HG03378 (cell line): ENCODE measurements at regions not wholly inside any gene's neighbourhood (a gene's known extent, or its start where the extent isn't known, plus 50 kb on each side); places are given as distances from the start of the nearest gene placed in this dataset.

Experiments
- ATAC-seq: cut with Tn5 transposase; IDR thresholded peaks from one replicate; pipeline ENCODE4 v1.9.1; 2021; ENCODE audit warnings: mild to moderate bottlenecking, moderate library complexity; ENCODE audit not compliant: unreplicated experiment

- ATAC-seq = no peak
These were observed 468.1 kb downstream of the IPMK start for GRCh38 chr10:57799625-57800024.

DNA sequence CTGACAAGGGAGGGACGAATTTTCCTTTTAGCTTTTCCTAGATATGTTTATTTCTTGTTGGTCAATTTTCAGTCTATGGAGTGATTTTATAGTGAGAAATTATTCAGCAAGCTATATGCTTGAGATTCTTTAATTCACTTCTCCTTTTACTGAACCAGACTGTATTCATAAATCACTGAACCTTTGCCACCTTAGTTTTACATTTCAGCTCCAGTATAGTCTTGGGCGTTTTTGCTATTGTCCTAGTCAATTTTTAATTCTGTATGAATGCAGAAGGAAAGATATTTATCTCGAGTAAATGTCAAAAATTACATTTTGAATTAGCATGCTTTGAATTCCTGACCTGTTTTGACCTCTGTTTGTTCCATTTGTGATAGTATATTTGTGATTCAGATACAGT lies 468.9 kb downstream of the IPMK start:
- no peak for ATAC-seq

DNA sequence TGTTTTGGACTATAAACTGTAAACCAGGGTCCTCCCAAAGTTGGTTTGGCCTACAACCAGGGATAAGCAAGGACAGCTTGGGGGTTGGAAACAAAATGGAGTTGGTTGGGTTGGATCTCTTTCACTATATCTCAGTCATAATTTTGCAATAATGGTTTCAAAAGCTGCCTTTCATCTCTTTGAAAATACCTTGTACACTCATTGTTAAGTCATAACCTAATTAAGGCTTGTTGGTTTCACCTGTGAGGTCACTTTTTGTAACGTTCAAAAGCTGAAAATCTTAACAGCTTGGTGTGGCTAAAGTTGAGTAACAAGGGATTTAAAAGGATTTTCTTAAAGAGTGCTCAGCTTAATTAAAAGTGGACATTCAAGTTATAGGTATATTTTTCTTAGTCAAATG lies 476.1 kb downstream of the IPMK start:
- ATAC-seq = no peak

DNA sequence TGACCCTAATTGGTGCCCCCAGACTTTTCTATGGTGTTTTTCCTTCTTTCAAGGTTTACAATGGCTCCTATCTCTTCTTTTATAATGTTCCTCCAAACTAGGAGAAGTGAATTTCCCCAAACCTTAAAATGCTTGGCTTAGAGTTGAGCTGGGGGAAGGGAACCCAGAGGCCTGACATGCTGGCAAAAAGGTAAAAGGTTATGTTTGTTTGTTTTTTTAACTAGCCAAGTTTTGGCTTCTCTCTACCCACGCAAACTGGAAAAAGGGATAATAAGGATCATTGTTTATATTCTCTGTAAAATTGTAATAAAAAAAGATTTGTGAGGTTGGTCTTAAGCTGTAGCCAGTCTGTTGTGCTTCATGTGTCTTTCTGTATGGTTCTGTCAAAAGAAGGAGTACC lies 477.0 kb downstream of the IPMK start:
- no peak for ATAC-seq

DNA sequence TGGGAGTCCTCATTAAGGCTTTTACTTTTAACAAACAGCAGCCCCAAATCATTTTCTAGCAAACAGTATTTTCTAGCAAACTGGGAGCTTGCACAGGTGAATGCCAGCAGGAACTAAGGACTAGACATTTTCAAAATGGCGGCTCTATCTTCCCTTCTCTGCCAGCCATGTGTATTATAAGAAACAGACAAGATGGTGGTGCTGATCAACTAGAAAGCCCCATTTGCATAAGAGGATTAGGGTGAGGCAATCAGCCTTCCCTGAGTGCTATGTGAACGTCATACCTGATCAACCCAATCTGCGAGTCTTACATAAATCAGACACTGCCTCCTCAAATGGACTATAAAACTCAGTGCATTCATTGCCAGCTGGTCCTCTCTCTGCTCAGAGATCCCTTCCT lies 479.6 kb downstream of the IPMK start:
- ATAC-seq = no peak

- ATAC-seq = no peak
These were observed 480.6 kb downstream of the IPMK start for GRCh38 chr10:57786850-57787750.

GRCh38 chr10:57786331-57786730 lies 481.4 kb downstream of the IPMK start:
- ATAC-seq = no peak

- ATAC-seq = no peak
These were observed 482.1 kb downstream of the IPMK start for GRCh38 chr10:57785546-57785945.

- no peak for ATAC-seq
These were observed 482.6 kb downstream of the IPMK start for GRCh38 chr10:57785068-57785467.

DNA sequence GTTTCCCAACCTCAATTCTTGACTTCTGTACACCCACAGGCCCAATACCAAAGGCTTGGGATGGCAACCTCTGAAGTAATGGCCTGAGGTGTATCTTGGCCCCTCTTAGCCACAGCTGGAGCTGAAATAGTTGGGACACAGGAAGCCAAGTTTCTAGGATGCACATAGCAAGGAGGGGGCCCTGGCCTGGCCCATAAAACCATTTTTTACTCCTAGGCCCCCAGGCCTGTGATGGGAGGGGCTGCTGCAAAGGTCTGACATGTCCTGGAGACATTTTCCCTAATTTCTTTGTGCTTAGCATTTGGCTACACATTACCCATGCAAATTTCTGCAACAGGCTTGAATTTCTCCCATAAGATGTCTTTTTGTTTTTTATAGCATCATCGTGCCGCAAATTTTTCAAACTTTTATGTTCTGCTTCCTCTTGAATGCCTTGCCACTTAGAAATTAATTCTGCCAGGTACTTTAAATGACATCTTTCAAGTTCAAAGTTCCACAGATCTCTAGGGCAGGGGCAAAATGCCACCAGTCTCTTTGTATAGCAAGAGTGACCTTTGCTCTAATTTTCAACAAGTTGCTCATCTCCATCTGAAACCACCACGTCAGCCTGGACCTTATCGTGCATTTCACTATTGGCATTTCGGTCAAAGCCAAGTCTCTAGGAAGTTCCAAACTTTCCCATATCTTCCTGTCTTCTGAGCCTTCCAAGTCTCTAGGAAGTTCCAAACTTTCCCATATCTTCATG lies 490.8 kb downstream of the IPMK start:
- no peak for ATAC-seq

DNA sequence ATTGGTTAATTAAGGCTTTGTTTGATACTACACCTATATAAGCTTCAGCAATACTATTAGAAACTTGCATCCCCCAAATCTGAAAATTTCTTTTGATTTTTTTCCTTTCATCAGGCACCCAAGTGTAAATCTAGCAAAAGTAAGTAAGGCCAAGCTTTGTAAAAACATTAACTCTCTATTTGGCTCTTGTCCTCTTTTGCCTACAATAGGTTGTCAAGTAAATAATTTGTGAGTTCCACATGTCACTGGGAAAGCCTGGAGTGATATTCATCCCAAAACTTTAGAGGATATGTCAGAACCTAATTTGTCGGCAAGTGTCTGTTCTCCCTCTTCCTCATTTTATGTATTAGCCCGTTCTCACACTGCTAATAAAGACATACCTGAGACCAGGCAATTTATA lies 492.4 kb downstream of the IPMK start:
- ATAC-seq = no peak

GRCh38 chr10:57769298-57769697 lies 498.4 kb downstream of the IPMK start:
- no peak for ATAC-seq

- ATAC-seq = no peak
These were observed 507.9 kb downstream of the IPMK start for GRCh38 chr10:57759777-57760176.

DNA sequence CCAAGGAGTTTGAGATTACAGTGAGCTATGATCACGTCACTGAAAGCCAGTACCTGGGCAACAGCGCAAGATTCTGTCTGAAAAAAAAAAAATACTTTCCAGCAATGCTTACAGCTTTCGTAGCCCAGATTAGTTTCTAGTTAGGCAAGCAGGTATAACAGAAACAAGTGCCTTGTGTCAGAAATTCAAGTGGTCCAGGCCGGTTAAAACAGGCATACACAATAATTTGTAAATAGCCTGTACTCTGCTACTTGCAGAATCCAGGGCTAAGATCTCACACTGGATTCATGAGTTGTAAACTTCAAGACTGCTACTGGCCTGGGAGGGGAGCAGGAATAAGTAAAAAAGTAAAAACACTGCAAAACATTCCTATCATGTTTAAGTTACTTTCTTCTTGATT lies 512.9 kb downstream of the IPMK start:
- no peak for ATAC-seq

- ATAC-seq = no peak
These were observed 524.0 kb downstream of the IPMK start for GRCh38 chr10:57743711-57744110.

DNA sequence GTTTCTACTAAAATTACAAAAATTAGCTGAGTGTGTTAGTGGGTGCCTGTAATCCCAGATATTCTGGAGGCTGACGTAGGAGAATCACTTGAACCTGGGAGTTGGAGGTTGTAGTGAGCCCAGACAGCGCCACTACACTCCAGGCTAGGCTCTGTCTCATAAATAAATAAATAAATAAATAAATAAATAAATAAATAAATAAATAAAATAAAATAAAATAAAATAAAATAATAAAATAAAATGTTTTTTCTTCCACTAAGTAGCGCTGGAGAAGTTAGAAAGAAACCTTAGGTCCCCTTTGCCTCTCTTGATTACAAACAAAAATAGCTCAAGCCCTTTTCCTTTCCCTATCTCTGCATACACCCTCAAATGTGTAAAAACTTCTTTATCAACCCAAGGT lies 525.9 kb downstream of the IPMK start:
- no peak for ATAC-seq

DNA sequence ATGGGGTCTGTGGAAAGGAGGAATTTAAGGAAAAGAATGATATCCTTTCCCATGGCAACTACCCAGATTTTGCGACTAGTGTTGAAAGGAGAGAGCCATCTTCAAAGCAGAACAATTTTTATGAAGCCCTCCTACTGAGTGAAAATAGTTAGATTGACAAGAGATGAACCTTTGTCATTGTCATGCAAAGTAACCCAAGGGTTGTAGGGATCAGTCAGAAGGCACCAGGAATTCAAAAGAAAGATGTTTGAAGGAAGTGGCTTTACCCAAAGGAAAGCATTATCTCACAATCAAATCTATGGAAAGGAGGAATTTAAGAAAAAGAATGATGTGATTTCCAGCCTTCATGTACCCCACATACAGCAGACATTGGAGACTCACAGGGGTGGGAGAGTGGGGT lies 544.4 kb downstream of the IPMK start:
- no peak for ATAC-seq

- ATAC-seq = no peak
These were observed 550.8 kb downstream of the IPMK start for GRCh38 chr10:57716884-57717283.

DNA sequence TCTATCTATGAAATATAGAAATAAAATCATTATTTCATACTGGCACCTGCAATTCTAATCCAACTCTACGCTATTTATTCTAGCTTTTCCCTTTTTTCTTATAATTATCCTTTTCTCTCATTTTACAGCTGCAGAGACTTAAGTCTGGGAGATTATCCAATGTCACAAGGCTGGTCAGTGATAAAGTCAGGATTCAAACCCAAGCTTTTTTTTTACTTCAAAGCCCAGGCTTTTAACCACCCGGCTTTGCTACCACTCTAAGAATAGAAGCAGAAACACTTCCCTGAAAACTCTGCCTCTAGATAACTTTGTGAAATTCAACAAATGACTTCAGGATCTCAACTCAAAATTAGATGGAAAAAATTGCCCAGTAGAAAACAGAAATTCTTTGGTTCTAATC lies 552.5 kb downstream of the IPMK start:
- no peak for ATAC-seq

DNA sequence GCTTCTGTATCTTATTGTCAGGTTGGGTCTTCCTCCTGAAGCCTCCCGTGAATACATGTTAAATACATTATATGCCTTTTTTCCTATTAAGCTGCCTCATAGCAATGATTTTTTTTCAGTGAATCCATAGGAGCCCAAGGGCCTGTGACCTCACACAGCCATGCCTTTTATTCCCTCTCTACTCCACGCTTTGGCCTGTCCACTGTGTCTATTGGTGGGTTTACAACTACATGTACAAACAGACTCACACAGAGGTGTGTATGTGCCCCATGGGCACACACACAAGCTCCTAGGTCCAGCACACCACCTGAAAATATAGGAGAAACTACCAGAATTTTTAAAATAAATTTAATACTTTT lies 560.4 kb downstream of the IPMK start:
- no peak for ATAC-seq

DNA sequence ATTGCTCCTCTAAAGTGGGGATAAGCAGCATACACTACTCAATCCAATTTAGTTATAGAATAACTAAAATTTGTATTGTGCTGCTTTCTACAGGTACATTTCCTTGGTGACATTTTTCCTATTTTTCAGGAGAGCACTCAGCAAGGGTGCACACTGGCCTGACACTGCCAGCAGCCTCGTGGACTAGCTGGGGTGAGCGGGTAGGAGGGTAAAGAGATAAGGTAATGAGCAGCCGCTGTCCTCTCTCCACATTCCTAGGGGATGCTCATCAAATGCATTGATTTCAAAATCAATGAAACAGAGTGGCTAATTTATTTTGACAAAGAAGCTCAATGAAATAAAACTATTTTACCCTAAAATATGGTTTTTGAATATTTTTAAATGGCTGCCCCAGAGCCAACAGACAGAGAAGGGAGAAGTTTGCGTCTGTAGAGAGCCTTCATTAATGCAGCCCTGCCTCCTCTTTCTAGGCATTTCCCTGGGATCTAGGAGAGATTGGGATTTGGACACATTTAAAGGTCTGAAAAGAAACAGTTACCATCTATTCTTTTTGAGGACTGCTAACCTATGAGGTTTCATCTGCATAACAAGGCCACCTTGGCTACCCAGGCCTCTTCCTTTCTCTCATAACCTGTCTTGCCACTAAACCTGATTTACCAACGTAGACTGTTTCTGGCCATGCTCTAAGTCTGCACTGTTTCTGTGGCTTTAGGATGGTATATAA lies 561.0 kb downstream of the IPMK start:
- ATAC-seq = no peak

- ATAC-seq = no peak
These were observed 561.7 kb downstream of the IPMK start for GRCh38 chr10:57706016-57706415.
